HEK293T (cell line): ENCODE measurements at regions not wholly inside any gene's neighbourhood (a gene's known extent, or its start where the extent isn't known, plus 50 kb on each side); places are given as distances from the start of the nearest gene placed in this dataset.

Experiments
- FOXK2 ChIP-seq: fragments of 450-650 bp; IDR thresholded peaks from 2 replicates; pipeline ENCODE4 v1.6.1; 2016; ENCODE audit warnings: mild to moderate bottlenecking
- LEF1 ChIP-seq: fragments of 450-650 bp; IDR thresholded peaks from 2 replicates; pipeline ENCODE4 v1.6.1; 2017; ENCODE audit warnings: mild to moderate bottlenecking, borderline replicate concordance
- NFRKB ChIP-seq: fragments of 450-650 bp; IDR thresholded peaks from 2 replicates; pipeline ENCODE4 v1.6.1; 2016; ENCODE audit warnings: mild to moderate bottlenecking, moderate library complexity
- SP1 ChIP-seq: fragments of 450-650 bp; IDR thresholded peaks from 2 replicates; pipeline ENCODE4 v1.6.1; 2017
- SUZ12 ChIP-seq: fragments of 450-650 bp; IDR thresholded peaks from 2 replicates; pipeline ENCODE4 v1.6.1; 2016; ENCODE audit warnings: mild to moderate bottlenecking

- TF ChIP-seq LEF1 = no peak
- no peak for TF ChIP-seq NFRKB
- TF ChIP-seq FOXK2 = no peak
- TF ChIP-seq SUZ12 = no peak
- no peak for TF ChIP-seq SP1
Measured at GRCh38 chrX:132294776-132295495, 75.7 kb upstream of the RAP2C start.
